SK-N-SH treated with all-trans-retinoic acid at 6 μM for 48 hours (cell line): ENCODE measurements at regions not wholly inside any gene's neighbourhood (a gene's known extent, or its start where the extent isn't known, plus 50 kb on each side); places are given as distances from the start of the nearest gene placed in this dataset.

Experiments used
- ATAC-seq: fragments of 200-7000 bp; cut with Tn5 transposase; 3 replicates; pipeline ENCODE4 v1.9.1; 2020; ENCODE audit warnings: mild to moderate bottlenecking, moderate library complexity
- ARNTL ChIP-seq: fragments of 450-650 bp; formaldehyde crosslinking; IDR thresholded peaks from 2 replicates; pipeline ENCODE4 v1.5.0; 2020; ENCODE audit warnings: low read depth, mild to moderate bottlenecking, moderate library complexity, borderline replicate concordance
- BACH2 ChIP-seq: fragments of 250-450 bp; sonication (Bioruptor Pico); IDR thresholded peaks from 2 replicates; pipeline ENCODE4 v1.9.0; 2021; ENCODE audit warnings: mild to moderate bottlenecking, borderline replicate concordance
- CSDC2 ChIP-seq: fragments of 250-450 bp; sonication (Bioruptor Pico); IDR thresholded peaks from 2 replicates; pipeline ENCODE4 v1.5.0; 2020; ENCODE audit warnings: mild to moderate bottlenecking, moderate library complexity
- ESRRG ChIP-seq: fragments of 250-450 bp; sonication (Bioruptor Pico); IDR thresholded peaks from 2 replicates; pipeline ENCODE4 v1.6.1; 2021; ENCODE audit warnings: mild to moderate bottlenecking
- GLIS3 ChIP-seq: fragments of 250-450 bp; sonication (Bioruptor Pico); IDR thresholded peaks from 2 replicates; pipeline ENCODE4 v1.5.0; 2020; ENCODE audit warnings: mild to moderate bottlenecking, moderate library complexity
- ISL1 ChIP-seq: fragments of 250-450 bp; sonication (Bioruptor Pico); IDR thresholded peaks from 2 replicates; pipeline ENCODE4 v2.1.2; 2022; ENCODE audit warnings: mild to moderate bottlenecking, moderate library complexity
- PPARA ChIP-seq: fragments of 250-450 bp; sonication (Bioruptor Pico); IDR thresholded peaks from 2 replicates; pipeline ENCODE4 v1.5.0; 2020; ENCODE audit warnings: mild to moderate bottlenecking, borderline replicate concordance
- RARB ChIP-seq: fragments of 250-450 bp; sonication (Bioruptor Pico); IDR thresholded peaks from 2 replicates; pipeline ENCODE4 v1.8.0; 2021; ENCODE audit warnings: mild to moderate bottlenecking, moderate library complexity
- SNAI2 ChIP-seq: fragments of 250-450 bp; sonication (Bioruptor Pico); IDR thresholded peaks from 2 replicates; pipeline ENCODE4 v1.5.0; 2020; ENCODE audit warnings: mild to moderate bottlenecking, moderate library complexity
- TCF4 ChIP-seq: fragments of 250-450 bp; sonication (Bioruptor Pico); IDR thresholded peaks from 2 replicates; pipeline ENCODE4 v1.8.0; 2021; ENCODE audit warnings: mild to moderate bottlenecking, moderate library complexity, borderline replicate concordance
- TOX ChIP-seq: fragments of 250-450 bp; sonication (Bioruptor Pico); IDR thresholded peaks from 2 replicates; pipeline ENCODE4 v1.8.0; 2021; ENCODE audit warnings: mild to moderate bottlenecking, moderate library complexity, borderline replicate concordance
- ZC3H10 ChIP-seq: fragments of 250-450 bp; sonication (Bioruptor Pico); IDR thresholded peaks from 2 replicates; pipeline ENCODE4 v1.5.1; 2021; ENCODE audit warnings: mild to moderate bottlenecking, moderate library complexity
- ZFP3 ChIP-seq: fragments of 250-450 bp; sonication (Bioruptor Pico); IDR thresholded peaks from 2 replicates; pipeline ENCODE4 v1.5.0; 2020; ENCODE audit warnings: mild to moderate bottlenecking, moderate library complexity
- ZFP30 ChIP-seq: fragments of 450-650 bp; formaldehyde crosslinking; IDR thresholded peaks from 2 replicates; pipeline ENCODE4 v1.5.0; 2022; ENCODE audit warnings: mild to moderate bottlenecking, moderate library complexity
- ZNF565 ChIP-seq: fragments of 450-650 bp; formaldehyde crosslinking; conservative IDR thresholded peaks from 2 replicates; pipeline ENCODE4 v1.5.0; 2020; ENCODE audit warnings: low read depth, mild to moderate bottlenecking, moderate library complexity
- ZNF70 ChIP-seq: fragments of 450-650 bp; formaldehyde crosslinking; IDR thresholded peaks from 2 replicates; pipeline ENCODE4 v1.5.0; 2020; ENCODE audit warnings: mild to moderate bottlenecking, moderate library complexity
- ZNF8 ChIP-seq: fragments of 450-650 bp; formaldehyde crosslinking; IDR thresholded peaks from 2 replicates; pipeline ENCODE4 v1.5.0; 2020; ENCODE audit warnings: mild to moderate bottlenecking, moderate library complexity
- TF ChIP-seq, protein P1 (sequence below): fragments of 250-450 bp; sonication (Bioruptor Pico); IDR thresholded peaks from 2 replicates; pipeline ENCODE4 v1.8.0; 2021; ENCODE audit warnings: low read depth, mild to moderate bottlenecking, moderate library complexity, borderline replicate concordance
- TF ChIP-seq, protein P2 (sequence below): fragments of 250-450 bp; sonication (Bioruptor Pico); IDR thresholded peaks from 2 replicates; pipeline ENCODE4 v1.5.1; 2020; ENCODE audit warnings: low read depth, mild to moderate bottlenecking, moderate library complexity
- TF ChIP-seq, protein P3 (sequence below): fragments of 250-450 bp; sonication (Bioruptor Pico); IDR thresholded peaks from 2 replicates; pipeline ENCODE4 v1.5.0; 2020; ENCODE audit warnings: mild to moderate bottlenecking, moderate library complexity
- TF ChIP-seq, protein P4 (sequence below): fragments of 250-450 bp; sonication (Bioruptor Pico); IDR thresholded peaks from 2 replicates; pipeline ENCODE4 v1.8.0; 2020; ENCODE audit warnings: mild to moderate bottlenecking, moderate library complexity, borderline replicate concordance
- TF ChIP-seq, protein P5 (sequence below): fragments of 250-450 bp; sonication (Bioruptor Pico); IDR thresholded peaks from 2 replicates; pipeline ENCODE4 v1.5.1; 2021; ENCODE audit warnings: mild to moderate bottlenecking, moderate library complexity

DNA sequence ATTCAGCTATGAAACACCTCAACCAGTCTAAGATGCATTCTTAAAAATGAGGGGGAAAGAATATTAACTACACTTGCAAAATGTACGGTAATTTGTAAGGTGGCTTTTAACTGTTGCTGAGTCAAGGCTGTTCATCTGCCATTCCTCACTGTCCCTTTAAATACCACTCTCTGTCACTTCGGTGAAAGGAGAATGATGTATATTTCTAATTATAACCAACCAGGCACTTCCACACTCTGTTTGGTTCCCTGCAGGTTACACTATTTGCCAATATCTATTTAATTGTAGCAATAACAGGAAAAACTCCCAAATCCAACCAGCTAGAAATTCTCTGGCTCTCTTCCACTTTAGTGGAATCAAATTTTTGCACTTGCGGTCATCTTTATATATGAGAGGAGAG is 70.5 kb upstream of the SLCO3A1 start:
- ATAC-seq, result no peak
- no peak for TF ChIP-seq ZC3H10 (CRISPR knock-in tag)
- TF ChIP-seq, protein P1, sequence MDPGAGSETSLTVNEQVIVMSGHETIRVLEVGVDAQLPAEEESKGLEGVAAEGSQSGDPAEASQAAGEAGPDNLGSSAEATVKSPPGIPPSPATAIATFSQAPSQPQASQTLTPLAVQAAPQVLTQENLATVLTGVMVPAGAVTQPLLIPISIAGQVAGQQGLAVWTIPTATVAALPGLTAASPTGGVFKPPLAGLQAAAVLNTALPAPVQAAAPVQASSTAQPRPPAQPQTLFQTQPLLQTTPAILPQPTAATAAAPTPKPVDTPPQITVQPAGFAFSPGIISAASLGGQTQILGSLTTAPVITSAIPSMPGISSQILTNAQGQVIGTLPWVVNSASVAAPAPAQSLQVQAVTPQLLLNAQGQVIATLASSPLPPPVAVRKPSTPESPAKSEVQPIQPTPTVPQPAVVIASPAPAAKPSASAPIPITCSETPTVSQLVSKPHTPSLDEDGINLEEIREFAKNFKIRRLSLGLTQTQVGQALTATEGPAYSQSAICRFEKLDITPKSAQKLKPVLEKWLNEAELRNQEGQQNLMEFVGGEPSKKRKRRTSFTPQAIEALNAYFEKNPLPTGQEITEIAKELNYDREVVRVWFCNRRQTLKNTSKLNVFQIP (CRISPR knock-in tag), result no peak
- no peak for TF ChIP-seq RARB (CRISPR knock-in tag)
- no peak for TF ChIP-seq ZNF565
- TF ChIP-seq, protein P2, sequence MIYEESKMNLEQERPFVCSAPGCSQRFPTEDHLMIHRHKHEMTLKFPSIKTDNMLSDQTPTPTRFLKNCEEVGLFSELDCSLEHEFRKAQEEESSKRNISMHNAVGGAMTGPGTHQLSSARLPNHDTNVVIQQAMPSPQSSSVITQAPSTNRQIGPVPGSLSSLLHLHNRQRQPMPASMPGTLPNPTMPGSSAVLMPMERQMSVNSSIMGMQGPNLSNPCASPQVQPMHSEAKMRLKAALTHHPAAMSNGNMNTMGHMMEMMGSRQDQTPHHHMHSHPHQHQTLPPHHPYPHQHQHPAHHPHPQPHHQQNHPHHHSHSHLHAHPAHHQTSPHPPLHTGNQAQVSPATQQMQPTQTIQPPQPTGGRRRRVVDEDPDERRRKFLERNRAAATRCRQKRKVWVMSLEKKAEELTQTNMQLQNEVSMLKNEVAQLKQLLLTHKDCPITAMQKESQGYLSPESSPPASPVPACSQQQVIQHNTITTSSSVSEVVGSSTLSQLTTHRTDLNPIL (CRISPR knock-in tag), result no peak
- TF ChIP-seq ISL1, result no peak
- TF ChIP-seq ZFP30 (CRISPR knock-in tag), result no peak
- TF ChIP-seq ZNF70 (CRISPR knock-in tag), result no peak
- TF ChIP-seq, protein P3, sequence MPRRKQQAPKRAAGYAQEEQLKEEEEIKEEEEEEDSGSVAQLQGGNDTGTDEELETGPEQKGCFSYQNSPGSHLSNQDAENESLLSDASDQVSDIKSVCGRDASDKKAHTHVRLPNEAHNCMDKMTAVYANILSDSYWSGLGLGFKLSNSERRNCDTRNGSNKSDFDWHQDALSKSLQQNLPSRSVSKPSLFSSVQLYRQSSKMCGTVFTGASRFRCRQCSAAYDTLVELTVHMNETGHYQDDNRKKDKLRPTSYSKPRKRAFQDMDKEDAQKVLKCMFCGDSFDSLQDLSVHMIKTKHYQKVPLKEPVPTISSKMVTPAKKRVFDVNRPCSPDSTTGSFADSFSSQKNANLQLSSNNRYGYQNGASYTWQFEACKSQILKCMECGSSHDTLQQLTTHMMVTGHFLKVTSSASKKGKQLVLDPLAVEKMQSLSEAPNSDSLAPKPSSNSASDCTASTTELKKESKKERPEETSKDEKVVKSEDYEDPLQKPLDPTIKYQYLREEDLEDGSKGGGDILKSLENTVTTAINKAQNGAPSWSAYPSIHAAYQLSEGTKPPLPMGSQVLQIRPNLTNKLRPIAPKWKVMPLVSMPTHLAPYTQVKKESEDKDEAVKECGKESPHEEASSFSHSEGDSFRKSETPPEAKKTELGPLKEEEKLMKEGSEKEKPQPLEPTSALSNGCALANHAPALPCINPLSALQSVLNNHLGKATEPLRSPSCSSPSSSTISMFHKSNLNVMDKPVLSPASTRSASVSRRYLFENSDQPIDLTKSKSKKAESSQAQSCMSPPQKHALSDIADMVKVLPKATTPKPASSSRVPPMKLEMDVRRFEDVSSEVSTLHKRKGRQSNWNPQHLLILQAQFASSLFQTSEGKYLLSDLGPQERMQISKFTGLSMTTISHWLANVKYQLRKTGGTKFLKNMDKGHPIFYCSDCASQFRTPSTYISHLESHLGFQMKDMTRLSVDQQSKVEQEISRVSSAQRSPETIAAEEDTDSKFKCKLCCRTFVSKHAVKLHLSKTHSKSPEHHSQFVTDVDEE (CRISPR knock-in tag), result no peak
- TF ChIP-seq ESRRG, result no peak
- no peak for TF ChIP-seq TCF4 (CRISPR knock-in tag)
- TF ChIP-seq, protein P4, sequence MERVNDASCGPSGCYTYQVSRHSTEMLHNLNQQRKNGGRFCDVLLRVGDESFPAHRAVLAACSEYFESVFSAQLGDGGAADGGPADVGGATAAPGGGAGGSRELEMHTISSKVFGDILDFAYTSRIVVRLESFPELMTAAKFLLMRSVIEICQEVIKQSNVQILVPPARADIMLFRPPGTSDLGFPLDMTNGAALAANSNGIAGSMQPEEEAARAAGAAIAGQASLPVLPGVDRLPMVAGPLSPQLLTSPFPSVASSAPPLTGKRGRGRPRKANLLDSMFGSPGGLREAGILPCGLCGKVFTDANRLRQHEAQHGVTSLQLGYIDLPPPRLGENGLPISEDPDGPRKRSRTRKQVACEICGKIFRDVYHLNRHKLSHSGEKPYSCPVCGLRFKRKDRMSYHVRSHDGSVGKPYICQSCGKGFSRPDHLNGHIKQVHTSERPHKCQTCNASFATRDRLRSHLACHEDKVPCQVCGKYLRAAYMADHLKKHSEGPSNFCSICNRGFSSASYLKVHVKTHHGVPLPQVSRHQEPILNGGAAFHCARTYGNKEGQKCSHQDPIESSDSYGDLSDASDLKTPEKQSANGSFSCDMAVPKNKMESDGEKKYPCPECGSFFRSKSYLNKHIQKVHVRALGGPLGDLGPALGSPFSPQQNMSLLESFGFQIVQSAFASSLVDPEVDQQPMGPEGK, result no peak
- TF ChIP-seq ZFP3 (CRISPR knock-in tag), result no peak
- TF ChIP-seq CSDC2 (CRISPR knock-in tag), result no peak
- TF ChIP-seq BACH2 (CRISPR knock-in tag), result no peak
- no peak for TF ChIP-seq TOX (CRISPR knock-in tag)
- no peak for TF ChIP-seq SNAI2 (CRISPR knock-in tag)
- no peak for TF ChIP-seq PPARA (CRISPR knock-in tag)
- no peak for TF ChIP-seq ARNTL (CRISPR knock-in tag)

DNA sequence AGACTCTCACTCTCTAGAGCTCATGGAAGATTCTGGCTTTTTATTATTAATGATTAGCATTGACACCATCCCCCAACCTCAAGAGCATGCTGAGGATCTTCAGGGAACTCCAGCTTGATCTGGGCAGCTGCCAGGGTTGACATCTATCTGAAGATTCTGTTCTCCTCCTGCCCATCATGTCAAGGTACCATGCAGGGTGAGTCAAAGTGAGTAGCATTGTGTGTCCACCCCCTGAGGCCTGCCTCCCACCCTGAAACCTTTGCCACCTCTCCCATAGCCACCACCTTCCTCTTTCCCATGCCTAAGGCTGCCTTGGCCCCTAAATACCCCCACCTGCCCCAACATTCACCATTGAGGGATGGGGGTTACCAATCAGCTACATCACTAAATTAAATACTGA is 70.1 kb upstream of the SLCO3A1 start:
- TF ChIP-seq ZNF8 (CRISPR knock-in tag) (no peak), ARNTL (CRISPR knock-in tag) (no peak), ISL1 (no peak), PPARA (CRISPR knock-in tag) (no peak), GLIS3 (CRISPR knock-in tag) (no peak), BACH2 (CRISPR knock-in tag) (no peak), ZNF565 (no peak), RARB (CRISPR knock-in tag) (no peak), ZFP3 (CRISPR knock-in tag) (no peak), ZNF70 (CRISPR knock-in tag) (no peak), ZFP30 (CRISPR knock-in tag) (no peak), TOX (CRISPR knock-in tag) (no peak), SNAI2 (CRISPR knock-in tag) (no peak), CSDC2 (CRISPR knock-in tag) (no peak), TCF4 (CRISPR knock-in tag) (no peak), ZC3H10 (CRISPR knock-in tag) (no peak)
- TF ChIP-seq, protein P4, result no peak
- TF ChIP-seq, protein P2 (CRISPR knock-in tag), result no peak
- TF ChIP-seq, protein P5, sequence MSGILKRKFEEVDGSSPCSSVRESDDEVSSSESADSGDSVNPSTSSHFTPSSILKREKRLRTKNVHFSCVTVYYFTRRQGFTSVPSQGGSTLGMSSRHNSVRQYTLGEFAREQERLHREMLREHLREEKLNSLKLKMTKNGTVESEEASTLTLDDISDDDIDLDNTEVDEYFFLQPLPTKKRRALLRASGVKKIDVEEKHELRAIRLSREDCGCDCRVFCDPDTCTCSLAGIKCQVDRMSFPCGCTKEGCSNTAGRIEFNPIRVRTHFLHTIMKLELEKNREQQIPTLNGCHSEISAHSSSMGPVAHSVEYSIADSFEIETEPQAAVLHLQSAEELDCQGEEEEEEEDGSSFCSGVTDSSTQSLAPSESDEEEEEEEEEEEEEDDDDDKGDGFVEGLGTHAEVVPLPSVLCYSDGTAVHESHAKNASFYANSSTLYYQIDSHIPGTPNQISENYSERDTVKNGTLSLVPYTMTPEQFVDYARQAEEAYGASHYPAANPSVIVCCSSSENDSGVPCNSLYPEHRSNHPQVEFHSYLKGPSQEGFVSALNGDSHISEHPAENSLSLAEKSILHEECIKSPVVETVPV (CRISPR knock-in tag), result no peak
- TF ChIP-seq, protein P1 (CRISPR knock-in tag), result no peak
- ATAC-seq, result no peak
